IMR-90 (cell line): ENCODE measurements at regions not wholly inside any gene's neighbourhood (a gene's known extent, or its start where the extent isn't known, plus 50 kb on each side); places are given as distances from the start of the nearest gene placed in this dataset.

Experiments
- CEBPB ChIP-seq: IDR thresholded peaks from 2 replicates; pipeline ENCODE4 v1.6.1; 2012; ENCODE audit warnings: low read depth, low read length, improper control_type of control experiment
- RCOR1 ChIP-seq: IDR thresholded peaks from 2 replicates; pipeline ENCODE4 v1.6.1; 2012; ENCODE audit warnings: mild to moderate bottlenecking, low read length, improper control_type of control experiment; ENCODE audit not compliant: insufficient replicate concordance
- RFX5 ChIP-seq: IDR thresholded peaks from 2 replicates; pipeline ENCODE4 v1.8.0; 2012; ENCODE audit warnings: low read depth, mild to moderate bottlenecking, low read length, moderate library complexity
- TF ChIP-seq, protein P1 (sequence below): conservative IDR thresholded peaks from 2 replicates; pipeline ENCODE4 v1.5.1; 2012; ENCODE audit warnings: mild to moderate bottlenecking, low read depth, low read length, improper control_type of control experiment

- TF ChIP-seq RCOR1, result no peak
- TF ChIP-seq RFX5, result no peak
- TF ChIP-seq, protein P1, sequence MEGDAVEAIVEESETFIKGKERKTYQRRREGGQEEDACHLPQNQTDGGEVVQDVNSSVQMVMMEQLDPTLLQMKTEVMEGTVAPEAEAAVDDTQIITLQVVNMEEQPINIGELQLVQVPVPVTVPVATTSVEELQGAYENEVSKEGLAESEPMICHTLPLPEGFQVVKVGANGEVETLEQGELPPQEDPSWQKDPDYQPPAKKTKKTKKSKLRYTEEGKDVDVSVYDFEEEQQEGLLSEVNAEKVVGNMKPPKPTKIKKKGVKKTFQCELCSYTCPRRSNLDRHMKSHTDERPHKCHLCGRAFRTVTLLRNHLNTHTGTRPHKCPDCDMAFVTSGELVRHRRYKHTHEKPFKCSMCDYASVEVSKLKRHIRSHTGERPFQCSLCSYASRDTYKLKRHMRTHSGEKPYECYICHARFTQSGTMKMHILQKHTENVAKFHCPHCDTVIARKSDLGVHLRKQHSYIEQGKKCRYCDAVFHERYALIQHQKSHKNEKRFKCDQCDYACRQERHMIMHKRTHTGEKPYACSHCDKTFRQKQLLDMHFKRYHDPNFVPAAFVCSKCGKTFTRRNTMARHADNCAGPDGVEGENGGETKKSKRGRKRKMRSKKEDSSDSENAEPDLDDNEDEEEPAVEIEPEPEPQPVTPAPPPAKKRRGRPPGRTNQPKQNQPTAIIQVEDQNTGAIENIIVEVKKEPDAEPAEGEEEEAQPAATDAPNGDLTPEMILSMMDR, result no peak
- no peak for TF ChIP-seq CEBPB
These were observed 56.3 kb upstream of the JUN start for GRCh38 chr1:58839846-58840835.
